ENCODE measurements at regions not wholly inside any gene's neighbourhood (a gene's known extent, or its start where the extent isn't known, plus 50 kb on each side); places are given as distances from the start of the nearest gene placed in this dataset.
A peak's percentile ranks its signal among the peaks of the same experiment; 100 is the strongest.

GRCh38 chr3:59250600-59250999 is 200.8 kb upstream of the CFAP20DC start:
- Histone ChIP-seq H3K4me3 (replicated peaks; ENCODE audit: insufficient read depth, low read length) (no peak overlapping the region), H3K27ac (replicated peaks) (no peak overlapping the region), H3K27me3 (ENCODE audit: insufficient read depth, poor library complexity, severe bottlenecking) (no peaks in the 10 kb centered on the region)
- no peak for TF ChIP-seq POLR2AphosphoS5 (IDR thresholded peaks at IDR 0.05; ENCODE audit: low read depth)
- TF ChIP-seq GABPA (IDR thresholded peaks at IDR 0.05; ENCODE audit: low read depth): no peak
- DNase-seq (ENCODE audit: low read depth in 1 of 2, low spot score in 1 of 2): no peak

- Histone ChIP-seq H3K27me3 (ENCODE audit: insufficient read depth, poor library complexity, severe bottlenecking) (no peaks in the 10 kb centered on the region), H3K27ac (replicated peaks) (no peak overlapping the region), H3K4me3 (replicated peaks; ENCODE audit: insufficient read depth, low read length) (no peak overlapping the region)
- no peak for DNase-seq (ENCODE audit: low read depth in 1 of 2, low spot score in 1 of 2)
- TF ChIP-seq SPI1 (IDR thresholded peaks at IDR 0.05; ENCODE audit: borderline replicate concordance, low read depth) (no peak), POLR2AphosphoS5 (IDR thresholded peaks at IDR 0.05; ENCODE audit: low read depth) (no peak), GABPA (IDR thresholded peaks at IDR 0.05; ENCODE audit: low read depth) (no peak), CTCF (IDR thresholded peaks at IDR 0.05; ENCODE audit: insufficient read depth, low read length) (no peak)
- TF ChIP-seq, protein P1, sequence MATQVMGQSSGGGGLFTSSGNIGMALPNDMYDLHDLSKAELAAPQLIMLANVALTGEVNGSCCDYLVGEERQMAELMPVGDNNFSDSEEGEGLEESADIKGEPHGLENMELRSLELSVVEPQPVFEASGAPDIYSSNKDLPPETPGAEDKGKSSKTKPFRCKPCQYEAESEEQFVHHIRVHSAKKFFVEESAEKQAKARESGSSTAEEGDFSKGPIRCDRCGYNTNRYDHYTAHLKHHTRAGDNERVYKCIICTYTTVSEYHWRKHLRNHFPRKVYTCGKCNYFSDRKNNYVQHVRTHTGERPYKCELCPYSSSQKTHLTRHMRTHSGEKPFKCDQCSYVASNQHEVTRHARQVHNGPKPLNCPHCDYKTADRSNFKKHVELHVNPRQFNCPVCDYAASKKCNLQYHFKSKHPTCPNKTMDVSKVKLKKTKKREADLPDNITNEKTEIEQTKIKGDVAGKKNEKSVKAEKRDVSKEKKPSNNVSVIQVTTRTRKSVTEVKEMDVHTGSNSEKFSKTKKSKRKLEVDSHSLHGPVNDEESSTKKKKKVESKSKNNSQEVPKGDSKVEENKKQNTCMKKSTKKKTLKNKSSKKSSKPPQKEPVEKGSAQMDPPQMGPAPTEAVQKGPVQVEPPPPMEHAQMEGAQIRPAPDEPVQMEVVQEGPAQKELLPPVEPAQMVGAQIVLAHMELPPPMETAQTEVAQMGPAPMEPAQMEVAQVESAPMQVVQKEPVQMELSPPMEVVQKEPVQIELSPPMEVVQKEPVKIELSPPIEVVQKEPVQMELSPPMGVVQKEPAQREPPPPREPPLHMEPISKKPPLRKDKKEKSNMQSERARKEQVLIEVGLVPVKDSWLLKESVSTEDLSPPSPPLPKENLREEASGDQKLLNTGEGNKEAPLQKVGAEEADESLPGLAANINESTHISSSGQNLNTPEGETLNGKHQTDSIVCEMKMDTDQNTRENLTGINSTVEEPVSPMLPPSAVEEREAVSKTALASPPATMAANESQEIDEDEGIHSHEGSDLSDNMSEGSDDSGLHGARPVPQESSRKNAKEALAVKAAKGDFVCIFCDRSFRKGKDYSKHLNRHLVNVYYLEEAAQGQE (IDR thresholded peaks at IDR 0.05; ENCODE audit: insufficient replicate concordance, low read depth): no peak
These were observed 200.0 kb upstream of the CFAP20DC start for GRCh38 chr3:59249698-59250361.

DNA sequence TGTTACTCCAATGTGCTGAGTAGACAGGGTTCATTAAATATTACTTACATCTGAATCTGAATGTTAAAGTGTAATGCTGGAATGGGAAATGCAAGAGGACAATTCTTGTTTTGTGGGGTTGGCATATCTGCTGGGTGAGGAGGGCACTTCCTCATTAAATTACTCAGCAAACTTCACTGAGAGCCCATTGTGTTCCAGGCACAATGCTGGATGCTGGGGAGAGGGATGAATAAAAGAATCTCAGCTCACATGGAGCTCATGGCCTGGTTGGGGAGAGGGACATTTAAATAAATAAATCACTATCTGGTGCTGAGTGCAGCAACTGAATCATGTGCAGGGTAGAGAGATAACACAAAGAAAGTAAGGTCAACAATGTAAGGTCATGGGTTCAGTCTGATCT is 199.2 kb upstream of the CFAP20DC start:
- no peak for DNase-seq (ENCODE audit: low read depth in 1 of 2, low spot score in 1 of 2)
- Histone ChIP-seq H3K4me3 (replicated peaks; ENCODE audit: insufficient read depth, low read length) (no peak overlapping the region), H3K27ac (replicated peaks) (no peak overlapping the region)

More for the DNA sequence above, 199.2 kb upstream of the CFAP20DC start:
- no peaks in the 10 kb centered on the region for H3K27me3 ChIP-seq (ENCODE audit: insufficient read depth, poor library complexity, severe bottlenecking)
- TF ChIP-seq, protein P1 (IDR thresholded peaks at IDR 0.05; ENCODE audit: insufficient replicate concordance, low read depth): no peak
- TF ChIP-seq GABPA (IDR thresholded peaks at IDR 0.05; ENCODE audit: low read depth) (no peak), CTCF (IDR thresholded peaks at IDR 0.05; ENCODE audit: insufficient read depth, low read length) (no peak), POLR2AphosphoS5 (IDR thresholded peaks at IDR 0.05; ENCODE audit: low read depth) (no peak), SPI1 (IDR thresholded peaks at IDR 0.05; ENCODE audit: borderline replicate concordance, low read depth) (peak; percentile 69)

Measured in HL-60 (cell line).